ENCODE measurements at regions not wholly inside any gene's neighbourhood (a gene's known extent, or its start where the extent isn't known, plus 50 kb on each side); places are given as distances from the start of the nearest gene placed in this dataset.

DNA sequence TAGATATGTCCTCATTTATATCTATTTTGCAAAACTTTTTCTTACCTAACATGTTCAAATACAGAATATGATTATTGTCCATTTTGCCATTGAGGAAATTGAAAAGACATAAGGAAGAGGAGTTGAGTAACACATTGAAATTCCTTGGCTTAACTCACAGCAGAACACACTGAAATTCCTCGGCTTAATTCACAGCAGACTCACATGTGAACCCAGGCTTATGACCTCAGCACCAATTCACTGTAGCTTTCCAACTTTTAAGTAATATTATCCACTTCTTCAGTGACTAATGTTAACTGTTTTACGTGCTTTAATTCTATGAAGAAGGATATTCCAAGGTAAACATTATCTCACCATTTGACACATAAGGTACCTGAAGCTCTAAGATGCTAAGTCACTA is 597.5 kb upstream of the PFKP start:
- no peaks in the 10 kb centered on the region for H3K4me1 ChIP-seq
- no peak overlapping the region for H3K4me3 ChIP-seq
- H3K9me3 ChIP-seq: no peaks in the 10 kb centered on the region
- H3K36me3 ChIP-seq: no peaks in the 10 kb centered on the region
- no peak for ATAC-seq
- no peaks in the 10 kb centered on the region for H3K27me3 ChIP-seq
- intact Hi-C loops (cut with DNase I): no loop called here
- no peak overlapping the region for H3K27ac ChIP-seq
- 41% methylated on average over 2 of the region's 2 CpGs for WGBS (ENCODE audit: insufficient coverage, low coverage, low lambda C conversion rate, missing lambda C conversion rate)
- no peak for DNase-seq
- no peak for TF ChIP-seq POLR2A (IDR thresholded peaks at IDR 0.05)
- TF ChIP-seq, protein P1, sequence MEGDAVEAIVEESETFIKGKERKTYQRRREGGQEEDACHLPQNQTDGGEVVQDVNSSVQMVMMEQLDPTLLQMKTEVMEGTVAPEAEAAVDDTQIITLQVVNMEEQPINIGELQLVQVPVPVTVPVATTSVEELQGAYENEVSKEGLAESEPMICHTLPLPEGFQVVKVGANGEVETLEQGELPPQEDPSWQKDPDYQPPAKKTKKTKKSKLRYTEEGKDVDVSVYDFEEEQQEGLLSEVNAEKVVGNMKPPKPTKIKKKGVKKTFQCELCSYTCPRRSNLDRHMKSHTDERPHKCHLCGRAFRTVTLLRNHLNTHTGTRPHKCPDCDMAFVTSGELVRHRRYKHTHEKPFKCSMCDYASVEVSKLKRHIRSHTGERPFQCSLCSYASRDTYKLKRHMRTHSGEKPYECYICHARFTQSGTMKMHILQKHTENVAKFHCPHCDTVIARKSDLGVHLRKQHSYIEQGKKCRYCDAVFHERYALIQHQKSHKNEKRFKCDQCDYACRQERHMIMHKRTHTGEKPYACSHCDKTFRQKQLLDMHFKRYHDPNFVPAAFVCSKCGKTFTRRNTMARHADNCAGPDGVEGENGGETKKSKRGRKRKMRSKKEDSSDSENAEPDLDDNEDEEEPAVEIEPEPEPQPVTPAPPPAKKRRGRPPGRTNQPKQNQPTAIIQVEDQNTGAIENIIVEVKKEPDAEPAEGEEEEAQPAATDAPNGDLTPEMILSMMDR (IDR thresholded peaks at IDR 0.05): no peak

DNA sequence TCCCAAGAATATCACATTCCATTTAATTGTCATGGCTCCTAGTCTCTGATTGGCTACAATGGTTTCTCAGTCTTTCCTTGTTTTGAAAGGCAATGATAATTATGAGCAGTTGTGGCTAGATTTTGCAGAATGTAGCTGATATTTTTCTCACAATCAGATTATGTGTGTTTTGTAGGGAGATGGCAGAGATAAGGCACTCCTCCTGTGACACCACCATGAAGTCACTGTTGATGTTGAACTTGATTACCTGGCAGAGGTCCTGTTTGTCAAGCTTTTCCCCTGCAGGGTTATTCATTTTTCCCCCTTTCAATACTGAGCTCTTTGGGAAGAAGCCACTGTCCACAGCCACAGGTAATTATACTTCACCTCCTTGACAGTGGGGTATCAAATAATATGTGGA is 602.9 kb upstream of the PFKP start:
- ATAC-seq (no peak), DNase-seq (no peak)
- H3K27ac ChIP-seq: no peak overlapping the region
- no peaks in the 10 kb centered on the region for H3K9me3 ChIP-seq
- H3K27me3 ChIP-seq: no peaks in the 10 kb centered on the region
- H3K4me1 ChIP-seq: no peaks in the 10 kb centered on the region
- no peak overlapping the region for H3K4me3 ChIP-seq
- TF ChIP-seq, protein P1 (IDR thresholded peaks at IDR 0.05): no peak
- TF ChIP-seq POLR2A (IDR thresholded peaks at IDR 0.05): no peak
- no peaks in the 10 kb centered on the region for H3K36me3 ChIP-seq
- intact Hi-C loops (cut with DNase I): no loop called here

DNA sequence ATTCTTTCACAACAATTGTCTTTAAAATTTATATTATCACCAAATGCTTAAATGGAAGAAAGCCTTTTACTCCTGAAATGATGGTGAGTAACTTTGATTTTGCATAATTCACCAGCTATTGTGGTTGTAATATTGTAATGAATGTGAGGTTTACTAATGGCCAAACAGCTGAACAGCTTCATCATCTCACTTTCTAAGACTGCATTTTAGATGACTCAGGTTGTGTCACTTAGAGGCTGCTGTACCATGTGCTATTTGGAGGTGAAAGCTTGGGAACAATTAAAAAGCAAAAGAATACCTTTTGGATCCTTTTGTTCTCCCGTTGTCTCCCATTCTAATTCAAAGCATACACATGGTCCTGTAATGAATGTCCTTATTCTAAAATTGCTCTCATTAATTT is 604.0 kb upstream of the PFKP start:
- TF ChIP-seq POLR2A (IDR thresholded peaks at IDR 0.05): no peak
- TF ChIP-seq, protein P1 (IDR thresholded peaks at IDR 0.05): no peak
- WGBS (ENCODE audit: insufficient coverage, low coverage, low lambda C conversion rate, missing lambda C conversion rate): 69% methylated on average over 1 of the region's 1 CpG
- Histone ChIP-seq H3K27me3 (no peaks in the 10 kb centered on the region), H3K4me3 (no peak overlapping the region), H3K36me3 (no peaks in the 10 kb centered on the region), H3K9me3 (no peaks in the 10 kb centered on the region), H3K4me1 (no peaks in the 10 kb centered on the region), H3K27ac (no peak overlapping the region)
- ATAC-seq (no peak), DNase-seq (no peak)
- intact Hi-C loops (cut with DNase I): no loop called here

DNA sequence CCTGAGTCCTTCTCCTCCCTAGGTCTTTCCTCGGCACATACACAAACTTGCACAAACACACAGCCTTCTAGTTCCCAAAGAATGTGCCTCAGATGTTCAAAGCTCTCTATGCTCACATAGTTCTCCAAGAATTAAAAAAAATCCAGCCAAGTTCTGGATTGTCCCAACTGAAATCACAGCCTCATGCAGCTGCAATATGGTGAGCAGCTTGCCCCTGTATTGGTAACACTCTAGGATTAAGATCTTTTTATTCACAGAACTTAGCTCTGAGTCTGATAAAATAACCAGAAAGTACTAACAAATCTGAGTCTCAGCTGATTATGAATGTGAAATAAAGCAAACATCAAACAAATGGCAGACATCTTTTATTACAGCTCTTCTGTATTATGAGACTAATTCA is 604.8 kb upstream of the PFKP start:
- Histone ChIP-seq H3K36me3 (no peaks in the 10 kb centered on the region), H3K4me1 (no peaks in the 10 kb centered on the region), H3K27ac (no peak overlapping the region), H3K4me3 (no peak overlapping the region), H3K9me3 (no peaks in the 10 kb centered on the region), H3K27me3 (no peaks in the 10 kb centered on the region)
- ATAC-seq (no peak), DNase-seq (no peak)
- TF ChIP-seq, protein P1 (IDR thresholded peaks at IDR 0.05): no peak
- TF ChIP-seq POLR2A (IDR thresholded peaks at IDR 0.05): no peak
- intact Hi-C loops (cut with DNase I): no loop called here
- WGBS (ENCODE audit: insufficient coverage, low coverage, low lambda C conversion rate, missing lambda C conversion rate): 56% methylated on average over 1 of the region's 1 CpG

DNA sequence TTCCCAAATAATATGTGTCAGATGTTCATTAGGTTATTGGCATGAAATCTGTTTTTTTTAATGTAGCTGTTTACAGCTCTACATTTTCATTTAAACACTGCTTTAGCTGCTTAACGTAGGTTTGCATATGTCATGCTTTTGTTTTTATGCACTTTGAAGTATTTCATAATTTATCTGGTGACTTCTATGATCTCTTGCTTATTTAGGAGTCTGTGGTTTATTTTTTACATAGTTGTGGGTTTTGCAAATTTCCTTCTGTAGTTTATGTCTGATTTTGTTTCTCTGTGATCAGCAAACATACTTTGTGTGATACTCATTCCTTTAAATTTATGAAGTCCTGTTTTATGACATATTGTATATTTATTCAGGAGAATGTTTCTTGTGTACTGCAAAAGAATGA is 606.5 kb upstream of the PFKP start:
- WGBS (ENCODE audit: insufficient coverage, low coverage, low lambda C conversion rate, missing lambda C conversion rate): 36% methylated on average over 1 of the region's 1 CpG
- Histone ChIP-seq H3K27me3 (no peaks in the 10 kb centered on the region), H3K36me3 (no peaks in the 10 kb centered on the region), H3K4me3 (no peak overlapping the region), H3K4me1 (no peaks in the 10 kb centered on the region), H3K27ac (no peak overlapping the region), H3K9me3 (no peaks in the 10 kb centered on the region)
- intact Hi-C loops (cut with DNase I): no loop called here
- no peak for DNase-seq
- TF ChIP-seq, protein P1 (IDR thresholded peaks at IDR 0.05): no peak
- TF ChIP-seq POLR2A (IDR thresholded peaks at IDR 0.05): no peak
- no peak for ATAC-seq

All from right lobe of liver (tissue), 6 donors.